K562 (cell line): ENCODE measurements at regions not wholly inside any gene's neighbourhood (a gene's known extent, or its start where the extent isn't known, plus 50 kb on each side); places are given as distances from the start of the nearest gene placed in this dataset.

Experiments
- ATAC-seq: fragments of 200-7000 bp; cut with Tn5 transposase; 3 replicates; pipeline ENCODE4 v1.9.1; 2020; ENCODE audit warnings: moderate library complexity
- BruUV-seq: library from RNA; stranded (reverse); fragments of 400-500 nt; replicated peaks from 2 replicates; lab custom pipeline; 2021; lab: Mats Ljungman, UMichigan
- CTCF ChIA-PET: fragments of 300-600 bp; formaldehyde crosslinking; extraction: SDS; loops from one replicate; lab custom pipeline; 2021; ENCODE audit warnings: low intra/inter-chr PET ratio; lab: Yijun Ruan, JAX
- POLR2A ChIA-PET: fragments of 300-600, 350-650 bp; sonication (Branson Sonifier 250); formaldehyde crosslinking; extraction: SDS; loops from one replicate; lab custom pipeline; 2021; ENCODE audit warnings: antibody characterized with exemption, inconsistent platforms; lab: Yijun Ruan, JAX
- DNase-seq, 4 experiments: peaks; one replicate each; pipeline versions ENCODE4 v3.0.0 to v3.0.0-alpha.2; 2011 to 2018; ENCODE audit warnings: low spot score in 3 of 4, mixed read lengths in 3 of 4; ENCODE audit errors: extremely low read depth in 1 of 4
- FAIRE-seq: peaks from 2 replicates; lab custom pipeline; 2011; peaks lifted over from hg19 to GRCh38; lab: Jason Lieb, UNC
- H2AFZ ChIP-seq: 2 replicates; pipeline ENCODE4 v1.6.0; 2011; ENCODE audit warnings: low read depth, low read length, control low read depth, inconsistent platforms
- H3K27ac ChIP-seq: fragments of 200-600 bp; 3 replicates; pipeline ENCODE4 v1.8.0; 2011; ENCODE audit warnings: low read depth, mild to moderate bottlenecking, control low read depth, inconsistent platforms, low read length, moderate library complexity, mixed read lengths; ENCODE audit errors: extremely low read depth
- H3K27me3 ChIP-seq, 2 experiments: fragments of 300-600 bp in 1 of 2; 2 replicates in 1 of 2; 3 replicates in 1 of 2; pipeline versions ENCODE4 v1.6.0 to v1.8.0; 2011; ENCODE audit warnings: inconsistent platforms in 2 of 2, low read length in 2 of 2, mild to moderate bottlenecking in 1 of 2, mixed read lengths in 1 of 2, moderate library complexity in 1 of 2; ENCODE audit not compliant: control insufficient read depth in 2 of 2, insufficient read depth in 2 of 2
- H3K36me3 ChIP-seq: fragments of 300-600 bp; 3 replicates; pipeline ENCODE4 v1.8.0; 2011; ENCODE audit warnings: mild to moderate bottlenecking, low read length, inconsistent platforms; ENCODE audit not compliant: control insufficient read depth, insufficient read depth
- H3K4me1 ChIP-seq, 2 experiments: fragments of 200-600 bp in 1 of 2; replicated peaks in 1 of 2; 2 replicates in 1 of 2; 3 replicates in 1 of 2; pipeline versions ENCODE4 v1.5.1 to v1.8.0; 2011; ENCODE audit warnings: inconsistent platforms in 2 of 2, low read length in 2 of 2, mild to moderate bottlenecking in 1 of 2, mixed read lengths in 1 of 2, moderate library complexity in 1 of 2; ENCODE audit not compliant: control insufficient read depth in 2 of 2, insufficient read depth in 2 of 2
- H3K4me2 ChIP-seq: 2 replicates; pipeline ENCODE4 v1.6.1; 2011; ENCODE audit warnings: low read length, control low read depth, inconsistent platforms, mixed read lengths; ENCODE audit not compliant: insufficient read depth
- H3K4me3 ChIP-seq: fragments of 200-600 bp; sonication (generic), shearing (Covaris generic); 2 replicates; pipeline ENCODE4 v1.5.1; 2016; ENCODE audit warnings: control low read depth, inconsistent platforms
- H3K79me2 ChIP-seq: fragments of 200-600 bp; 3 replicates; pipeline ENCODE4 v1.8.0; 2011; ENCODE audit warnings: low read length, inconsistent platforms; ENCODE audit not compliant: control insufficient read depth, insufficient read depth
- H3K9ac ChIP-seq, 2 experiments: 2 replicates each; pipeline versions ENCODE4 v1.6.0 to v1.6.1; 2011; ENCODE audit warnings: low read depth in 2 of 2, low read length in 2 of 2, control low read depth in 1 of 2, inconsistent platforms in 1 of 2, mild to moderate bottlenecking in 1 of 2, mixed read lengths in 1 of 2; ENCODE audit not compliant: insufficient read depth in 1 of 2
- H3K9me1 ChIP-seq: one replicate; pipeline ENCODE4 v1.6.0; 2011; ENCODE audit warnings: inconsistent platforms, mild to moderate bottlenecking, low read length, moderate library complexity; ENCODE audit not compliant: control insufficient read depth, insufficient read depth
- H3K9me3 ChIP-seq: replicated peaks from 2 replicates; pipeline ENCODE4 v1.5.1; 2011; ENCODE audit warnings: low read depth, low read length, inconsistent platforms; ENCODE audit not compliant: control insufficient read depth, insufficient read depth
- H4K20me1 ChIP-seq: replicated peaks from 2 replicates; pipeline ENCODE4 v1.6.1; 2011; ENCODE audit warnings: low read length, inconsistent platforms, mixed read lengths; ENCODE audit not compliant: control insufficient read depth, insufficient read depth
- C11orf30 ChIP-seq: fragments of 450-650 bp; IDR thresholded peaks from 2 replicates; pipeline ENCODE4 v1.6.1; 2016; ENCODE audit warnings: low read depth, mild to moderate bottlenecking
- KLF13 ChIP-seq: fragments of 450-650 bp; IDR thresholded peaks from 2 replicates; pipeline ENCODE4 v1.6.1; 2016; ENCODE audit warnings: missing genetic modification characterization, low read depth, mild to moderate bottlenecking, missing compliant biosample characterization, moderate library complexity, borderline replicate concordance
- KLF16 ChIP-seq: IDR thresholded peaks from 2 replicates; pipeline ENCODE4 v1.6.1; 2016; ENCODE audit warnings: antibody characterized with exemption
- MEIS2 ChIP-seq: fragments of 450-650 bp; IDR thresholded peaks from 2 replicates; pipeline ENCODE4 v1.6.1; 2014; ENCODE audit warnings: mild to moderate bottlenecking; ENCODE audit not compliant: partially characterized antibody
- MYC ChIP-seq, 2 experiments: fragments of 250-450 bp in 1 of 2; sonication (Bioruptor Pico) in 1 of 2; IDR thresholded peaks; 2 replicates each; pipeline versions ENCODE4 v1.5.1 to v1.6.1; 2012 to 2021; ENCODE audit warnings: low read depth in 2 of 2, borderline replicate concordance in 1 of 2, improper control_type of control experiment in 1 of 2, low read length in 1 of 2, mild to moderate bottlenecking in 1 of 2, moderate library complexity in 1 of 2
- NFXL1 ChIP-seq: fragments of 450-650 bp; formaldehyde crosslinking; IDR thresholded peaks from 2 replicates; pipeline ENCODE4 v1.4.0; 2021; ENCODE audit warnings: mild to moderate bottlenecking
- PRMT5 ChIP-seq: sonication (generic); formaldehyde crosslinking; IDR thresholded peaks from 2 replicates; pipeline ENCODE4 v1.5.0; 2020; ENCODE audit warnings: missing genetic modification reagents
- SPI1 ChIP-seq: IDR thresholded peaks from 2 replicates; pipeline ENCODE4 v1.6.1; 2011; ENCODE audit warnings: low read depth, low read length, control low read depth, borderline replicate concordance
- TAF7 ChIP-seq: fragments of 450-650 bp; IDR thresholded peaks from 2 replicates; pipeline ENCODE4 v1.6.1; 2016; ENCODE audit warnings: missing genetic modification characterization, missing compliant biosample characterization
- UBTF ChIP-seq, 2 experiments: IDR thresholded peaks; 2 replicates each; pipeline ENCODE4 v1.6.1; 2012; ENCODE audit warnings: improper control_type of control experiment in 2 of 2, low read depth in 2 of 2, low read length in 2 of 2, borderline replicate concordance in 1 of 2
- ZC3H4 ChIP-seq: sonication (generic); formaldehyde crosslinking; IDR thresholded peaks from 2 replicates; pipeline ENCODE4 v1.9.0; 2021; ENCODE audit warnings: missing genetic modification reagents, borderline replicate concordance
- ZNF263 ChIP-seq: sonication (generic); formaldehyde crosslinking; IDR thresholded peaks from 2 replicates; pipeline ENCODE4 v1.8.0; 2022; ENCODE audit warnings: mild to moderate bottlenecking, missing genetic modification reagents, borderline replicate concordance
- ZNF764 ChIP-seq: fragments of 250-450 bp; sonication (Bioruptor Pico); IDR thresholded peaks from 2 replicates; pipeline ENCODE4 v1.4.0; 2020; ENCODE audit warnings: low read depth, mild to moderate bottlenecking, moderate library complexity
- WGBS: fragments of 100-300 bp; shearing (Covaris generic); methylation state at CpG from one replicate; pipeline ENCODE4 v1.1.6; 2016; ENCODE audit warnings: low coverage, mixed read lengths; ENCODE audit not compliant: insufficient coverage; ENCODE audit errors: missing lambda C conversion rate; 5-methylcytosine and 5-hydroxymethylcytosine counted together
- in situ Hi-C: fragments of 300-500 bp; cut with MboI; formaldehyde crosslinking; loops from 4 replicates; pipeline ENCODE4 v1.15.0; 2018; ENCODE audit warnings: inconsistent platforms, mixed read lengths
- intact Hi-C: fragments of 100-400 bp; cut with micrococcal nuclease; formaldehyde crosslinking; loops from 2 replicates; pipeline ENCODE4 v1.14.2; 2022
- TF ChIP-seq, protein P1 (sequence below): fragments of 250-450 bp; sonication (Bioruptor Pico); IDR thresholded peaks from 2 replicates; pipeline ENCODE4 v1.5.0; 2021; ENCODE audit warnings: mild to moderate bottlenecking, moderate library complexity
- TF ChIP-seq, protein P2 (sequence below): fragments of 200-400 bp; formaldehyde crosslinking; IDR thresholded peaks from 2 replicates; pipeline ENCODE4 v1.6.1; 2017; ENCODE audit warnings: mild to moderate bottlenecking, low read depth, low read length, moderate library complexity

DNA sequence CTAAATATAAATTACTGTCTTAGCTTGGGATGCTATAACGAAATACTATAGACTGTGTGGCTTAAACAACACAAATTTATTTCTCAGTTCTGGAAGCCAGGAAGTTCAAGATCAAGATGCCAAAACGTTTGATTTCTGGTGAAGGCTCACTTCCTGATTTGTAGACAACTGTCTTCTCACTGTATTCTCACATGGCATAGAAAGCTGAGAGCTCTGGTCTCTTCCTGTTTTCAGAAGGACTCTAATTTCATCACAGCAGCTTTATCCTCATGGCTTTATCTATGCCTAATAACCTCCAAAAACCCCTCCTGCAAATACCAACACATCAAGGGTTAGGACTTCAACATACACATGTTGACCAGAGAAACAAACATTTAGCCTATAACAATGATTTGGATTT is 1795.5 kb downstream of the MRPL39 start:
- peak overlapping the region in 1 of 2 experiments; percentile 42; a peak in 2 of 4 replicates for H3K9ac ChIP-seq
- no peak overlapping the region for H3K4me3 ChIP-seq
- no peaks in the 10 kb centered on the region; a peak in 3 of 5 replicates for H3K4me1 ChIP-seq
- no peak for DNase-seq
- no peaks in the 10 kb centered on the region for H3K36me3 ChIP-seq
- POLR2A ChIA-PET, result no interaction called here
- WGBS, result 14% methylated on average over 2 of the region's 2 CpGs
- peak; percentile 46 for FAIRE-seq
- H4K20me1 ChIP-seq, result no peaks in the 10 kb centered on the region
- CTCF ChIA-PET, result no interaction called here
- H3K27ac ChIP-seq, result peak overlapping the region; percentile 75; the same call in 1 of the 3 replicates
- H3K9me3 ChIP-seq, result 0 out of 2 replicates have a peak, but pooled peaks cover 1% of the 10 kb centered on the region
- H3K4me2 ChIP-seq, result peak overlapping the region; percentile 58; the same call in 1 of the 2 replicates
- no peaks in the 10 kb centered on the region for H3K9me1 ChIP-seq
- in situ Hi-C loops, result no loop called here
- no peaks in the 10 kb centered on the region for H3K79me2 ChIP-seq
- BruUV-seq, result no TSS peak
- no peaks in the 10 kb centered on the region for H3K27me3 ChIP-seq
- intact Hi-C loops, result no loop called here
- ATAC-seq, result peak; percentile 60
- H2AFZ ChIP-seq, result peak overlapping the region; percentile 92
- TF ChIP-seq PRMT5, result no peak
- TF ChIP-seq, protein P1, sequence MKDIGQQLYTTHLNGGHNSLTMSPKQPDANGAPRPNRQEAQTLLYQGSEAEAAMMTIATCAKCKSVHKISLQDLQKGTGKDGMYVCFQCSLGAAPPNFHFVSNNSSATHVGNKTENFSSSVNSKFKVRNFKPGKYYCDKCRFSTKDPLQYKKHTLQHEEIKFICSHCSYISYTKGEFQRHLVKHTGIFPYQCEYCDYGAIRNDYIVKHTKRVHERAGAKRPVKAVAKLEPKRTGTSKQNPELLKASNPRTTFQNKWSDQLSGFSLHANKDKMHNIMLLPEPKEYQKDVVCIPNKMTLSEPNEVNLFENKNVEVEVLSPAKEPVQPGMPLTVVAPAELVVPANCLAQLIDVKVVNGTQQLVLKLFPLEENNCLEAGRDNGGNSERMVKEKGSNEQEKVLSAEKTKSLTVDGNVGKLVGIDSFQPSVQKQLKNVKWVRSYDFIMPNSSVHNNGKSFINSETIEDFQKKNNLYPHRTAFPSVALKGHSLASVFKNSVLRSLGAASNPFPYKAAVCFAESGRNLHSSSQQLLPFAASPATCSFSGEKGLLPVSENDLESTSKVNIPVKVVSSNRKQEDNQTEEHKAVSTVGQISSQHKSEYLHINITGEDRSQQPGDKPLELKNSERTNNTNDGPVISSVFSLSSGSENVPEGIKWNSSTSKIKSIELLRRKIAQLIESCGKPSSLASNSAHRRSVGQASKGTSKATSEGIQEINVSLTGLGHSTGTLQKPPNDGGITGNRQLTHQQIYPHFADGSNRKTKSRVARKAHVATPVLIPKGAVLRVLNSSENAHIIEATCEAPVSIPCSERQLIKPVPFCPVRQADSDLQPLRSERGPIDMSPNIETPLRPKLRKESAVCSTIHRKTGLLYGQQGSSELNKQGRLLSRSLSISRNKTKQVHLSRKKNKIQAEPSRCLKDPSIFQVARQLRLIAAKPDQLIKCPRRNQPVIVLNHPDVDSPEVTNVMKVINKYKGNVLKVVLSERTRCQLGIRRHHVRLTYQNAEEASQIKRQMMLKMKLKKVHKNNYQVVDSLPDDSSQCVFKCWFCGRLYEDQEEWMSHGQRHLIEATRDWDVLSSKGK, result no peak
- peak; percentile 89 for TF ChIP-seq SPI1
- no peak for TF ChIP-seq UBTF (IDR thresholded peaks at IDR 0.05; ENCODE audit: borderline replicate concordance in 1 of 2, low read depth in 2 of 2, low read length in 2 of 2)
- no peak for TF ChIP-seq KLF13 (tag)
- TF ChIP-seq, protein P2, sequence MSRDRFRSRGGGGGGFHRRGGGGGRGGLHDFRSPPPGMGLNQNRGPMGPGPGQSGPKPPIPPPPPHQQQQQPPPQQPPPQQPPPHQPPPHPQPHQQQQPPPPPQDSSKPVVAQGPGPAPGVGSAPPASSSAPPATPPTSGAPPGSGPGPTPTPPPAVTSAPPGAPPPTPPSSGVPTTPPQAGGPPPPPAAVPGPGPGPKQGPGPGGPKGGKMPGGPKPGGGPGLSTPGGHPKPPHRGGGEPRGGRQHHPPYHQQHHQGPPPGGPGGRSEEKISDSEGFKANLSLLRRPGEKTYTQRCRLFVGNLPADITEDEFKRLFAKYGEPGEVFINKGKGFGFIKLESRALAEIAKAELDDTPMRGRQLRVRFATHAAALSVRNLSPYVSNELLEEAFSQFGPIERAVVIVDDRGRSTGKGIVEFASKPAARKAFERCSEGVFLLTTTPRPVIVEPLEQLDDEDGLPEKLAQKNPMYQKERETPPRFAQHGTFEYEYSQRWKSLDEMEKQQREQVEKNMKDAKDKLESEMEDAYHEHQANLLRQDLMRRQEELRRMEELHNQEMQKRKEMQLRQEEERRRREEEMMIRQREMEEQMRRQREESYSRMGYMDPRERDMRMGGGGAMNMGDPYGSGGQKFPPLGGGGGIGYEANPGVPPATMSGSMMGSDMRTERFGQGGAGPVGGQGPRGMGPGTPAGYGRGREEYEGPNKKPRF, result no peak
- no peak for TF ChIP-seq ZNF764
- TF ChIP-seq ZC3H4 (CRISPR knock-in tag), result no peak
- TF ChIP-seq NFXL1, result no peak
- TF ChIP-seq C11orf30, result no peak
- no peak for TF ChIP-seq ZNF263 (CRISPR knock-in tag)
- TF ChIP-seq MYC (IDR thresholded peaks at IDR 0.05; ENCODE audit: low read depth, low read length), result 0 out of 2 replicates have a peak, but pooled peaks have one; percentile 21
- no peak for TF ChIP-seq MYC (CRISPR knock-in tag; IDR thresholded peaks at IDR 0.05; ENCODE audit: borderline replicate concordance, low read depth)
- peak; percentile 2 for TF ChIP-seq MEIS2
- TF ChIP-seq KLF16, result no peak
- no peak for TF ChIP-seq TAF7 (tag)
